Smooth muscle cell (in vitro differentiated cells): ENCODE measurements at regions not wholly inside any gene's neighbourhood (a gene's known extent, or its start where the extent isn't known, plus 50 kb on each side); places are given as distances from the start of the nearest gene placed in this dataset.

ENCODE experiments used
- DNase-seq: peaks from one replicate; lab custom pipeline; 2025; ENCODE audit not compliant: unreplicated experiment; lab: John Stamatoyannopoulos, UW
- H2AFZ ChIP-seq: fragments of 200-600 bp; sonication (generic); 2 replicates; pipeline ENCODE4 v1.6.0; 2016; ENCODE audit warnings: antibody characterized with exemption, low read depth, mild to moderate bottlenecking
- H3F3A ChIP-seq: fragments of 200-600 bp; sonication (generic); 2 replicates; pipeline ENCODE4 v1.6.0; 2017; ENCODE audit warnings: antibody characterized with exemption, low read depth
- H3K27ac ChIP-seq: fragments of 200-600 bp; sonication (generic); 2 replicates; pipeline ENCODE4 v1.5.1; 2016; ENCODE audit warnings: low read depth, mild to moderate bottlenecking
- H3K27me3 ChIP-seq: fragments of 200-600 bp; sonication (generic); 2 replicates; pipeline ENCODE4 v1.6.1; 2016; ENCODE audit warnings: low read depth, mild to moderate bottlenecking
- H3K36me3 ChIP-seq: fragments of 200-600 bp; sonication (generic); 2 replicates; pipeline ENCODE4 v1.5.1; 2016; ENCODE audit warnings: low read depth
- H3K4me1 ChIP-seq: fragments of 200-600 bp; sonication (generic); 2 replicates; pipeline ENCODE4 v1.5.1; 2016; ENCODE audit warnings: low read depth
- H3K4me2 ChIP-seq: fragments of 200-600 bp; sonication (generic); 2 replicates; pipeline ENCODE4 v1.6.0; 2016; ENCODE audit warnings: mild to moderate bottlenecking
- H3K4me3 ChIP-seq: fragments of 200-600 bp; sonication (generic); 2 replicates; pipeline ENCODE4 v1.5.1; 2016; ENCODE audit warnings: mild to moderate bottlenecking
- H3K79me2 ChIP-seq: fragments of 200-600 bp; sonication (generic); 2 replicates; pipeline ENCODE4 v1.6.0; 2016; ENCODE audit warnings: low read depth, mild to moderate bottlenecking
- H3K9ac ChIP-seq: fragments of 200-600 bp; sonication (generic); 2 replicates; pipeline ENCODE4 v1.6.0; 2016; ENCODE audit warnings: low read depth
- H3K9me3 ChIP-seq: fragments of 200-600 bp; sonication (generic); replicated peaks from 2 replicates; pipeline ENCODE4 v1.5.1; 2016; ENCODE audit warnings: low read depth
- H4K20me1 ChIP-seq: fragments of 200-600 bp; sonication (generic); 2 replicates; pipeline ENCODE4 v1.6.0; 2016; ENCODE audit warnings: low read depth
- WGBS: methylation state at CpG from one replicate; pipeline ENCODE4 v1.1.7; 2016; ENCODE audit warnings: low lambda C conversion rate; 5-methylcytosine and 5-hydroxymethylcytosine counted together
- TF ChIP-seq, protein P1 (sequence below): fragments of 200-600 bp; sonication (generic); IDR thresholded peaks from 2 replicates; pipeline ENCODE4 v1.5.1; 2017; ENCODE audit warnings: borderline replicate concordance, mild to moderate bottlenecking, antibody characterized with exemption; ENCODE audit not compliant: insufficient read depth, poor library complexity, severe bottlenecking

- Histone ChIP-seq H2AFZ (no peak overlapping the region), H3K4me2 (no peak overlapping the region), H3K9ac (no peak overlapping the region), H3K4me3 (no peak overlapping the region), H3K27ac (no peak overlapping the region), H3K79me2 (no peaks in the 10 kb centered on the region), H3K9me3 (no peaks in the 10 kb centered on the region), H4K20me1 (no peaks in the 10 kb centered on the region), H3K4me1 (peaks cover 20% of the 10 kb centered on the region), H3F3A (no peaks in the 10 kb centered on the region), H3K27me3 (no peaks in the 10 kb centered on the region), H3K36me3 (no peaks in the 10 kb centered on the region)
- no peak for DNase-seq
- WGBS: 93% methylated on average over 5 of the region's 5 CpGs
- TF ChIP-seq, protein P1, sequence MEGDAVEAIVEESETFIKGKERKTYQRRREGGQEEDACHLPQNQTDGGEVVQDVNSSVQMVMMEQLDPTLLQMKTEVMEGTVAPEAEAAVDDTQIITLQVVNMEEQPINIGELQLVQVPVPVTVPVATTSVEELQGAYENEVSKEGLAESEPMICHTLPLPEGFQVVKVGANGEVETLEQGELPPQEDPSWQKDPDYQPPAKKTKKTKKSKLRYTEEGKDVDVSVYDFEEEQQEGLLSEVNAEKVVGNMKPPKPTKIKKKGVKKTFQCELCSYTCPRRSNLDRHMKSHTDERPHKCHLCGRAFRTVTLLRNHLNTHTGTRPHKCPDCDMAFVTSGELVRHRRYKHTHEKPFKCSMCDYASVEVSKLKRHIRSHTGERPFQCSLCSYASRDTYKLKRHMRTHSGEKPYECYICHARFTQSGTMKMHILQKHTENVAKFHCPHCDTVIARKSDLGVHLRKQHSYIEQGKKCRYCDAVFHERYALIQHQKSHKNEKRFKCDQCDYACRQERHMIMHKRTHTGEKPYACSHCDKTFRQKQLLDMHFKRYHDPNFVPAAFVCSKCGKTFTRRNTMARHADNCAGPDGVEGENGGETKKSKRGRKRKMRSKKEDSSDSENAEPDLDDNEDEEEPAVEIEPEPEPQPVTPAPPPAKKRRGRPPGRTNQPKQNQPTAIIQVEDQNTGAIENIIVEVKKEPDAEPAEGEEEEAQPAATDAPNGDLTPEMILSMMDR: no peak
Measured at GRCh38 chr4:29043411-29043810, 1676.8 kb upstream of the PCDH7 start.

DNA sequence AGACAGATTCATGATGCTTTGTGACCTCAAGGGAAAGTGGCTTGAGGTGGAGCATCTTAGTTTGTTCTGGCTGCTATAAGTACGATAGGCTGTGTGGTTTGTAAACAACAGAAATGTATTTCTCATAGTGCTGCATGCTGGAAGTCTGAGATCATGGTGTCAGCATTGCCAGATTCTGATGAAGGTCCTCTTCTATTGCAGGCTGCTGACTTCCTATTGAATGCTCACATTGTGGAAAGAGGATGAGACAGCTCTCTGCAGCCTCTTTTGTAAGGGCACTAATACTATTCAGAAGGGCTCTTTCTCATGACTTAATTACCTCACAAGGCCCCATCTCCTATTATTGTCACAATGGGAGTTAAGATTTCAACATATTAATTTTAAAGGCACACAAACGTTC lies 1674.0 kb upstream of the PCDH7 start:
- Histone ChIP-seq H3K79me2 (no peaks in the 10 kb centered on the region), H3K9ac (peak overlapping the region; percentile 46), H4K20me1 (no peaks in the 10 kb centered on the region), H3K4me2 (peak overlapping the region; percentile 51), H3K4me3 (no peak overlapping the region), H3F3A (no peaks in the 10 kb centered on the region), H3K27ac (peak overlapping the region; percentile 88), H3K36me3 (no peaks in the 10 kb centered on the region), H2AFZ (peak overlapping the region; percentile 73), H3K9me3 (no peaks in the 10 kb centered on the region), H3K27me3 (no peaks in the 10 kb centered on the region), H3K4me1 (peaks cover 22% of the 10 kb centered on the region)
- 35% methylated on average over 2 of the region's 2 CpGs for WGBS
- DNase-seq: no peak
- TF ChIP-seq, protein P1: no peak

GRCh38 chr4:29046781-29047180 lies 1673.4 kb upstream of the PCDH7 start:
- Histone ChIP-seq H3K9me3 (no peaks in the 10 kb centered on the region), H3K79me2 (no peaks in the 10 kb centered on the region), H3K27ac (peak overlapping the region; percentile 88), H3K4me3 (no peak overlapping the region), H3K27me3 (no peaks in the 10 kb centered on the region), H3K9ac (peak overlapping the region; percentile 46), H4K20me1 (no peaks in the 10 kb centered on the region), H3K4me2 (peak overlapping the region; percentile 51), H3K36me3 (no peaks in the 10 kb centered on the region), H2AFZ (peak overlapping the region; percentile 73), H3F3A (no peaks in the 10 kb centered on the region), H3K4me1 (peaks cover 27% of the 10 kb centered on the region)
- TF ChIP-seq, protein P1: no peak
- WGBS: 12% methylated on average over 2 of the region's 2 CpGs
- DNase-seq: no peak

- no peak for DNase-seq
- TF ChIP-seq, protein P1: no peak
- no peaks in the 10 kb centered on the region for H3K27me3 ChIP-seq
- H3K9ac ChIP-seq: no peak overlapping the region
- no peaks in the 10 kb centered on the region for H3K36me3 ChIP-seq
- no peaks in the 10 kb centered on the region for H3K79me2 ChIP-seq
- no peaks in the 10 kb centered on the region for H3K9me3 ChIP-seq
- no peak overlapping the region for H3K4me3 ChIP-seq
- H3K27ac ChIP-seq: peak overlapping the region; percentile 88
- 97% methylated on average over 28 of the region's 28 CpGs for WGBS
- no peaks in the 10 kb centered on the region for H3F3A ChIP-seq
- no peak overlapping the region for H2AFZ ChIP-seq
- H3K4me2 ChIP-seq: peak overlapping the region; percentile 51
- peaks cover 34% of the 10 kb centered on the region for H3K4me1 ChIP-seq
- H4K20me1 ChIP-seq: no peaks in the 10 kb centered on the region
Measured at GRCh38 chr4:29047341-29048041, 1672.7 kb upstream of the PCDH7 start.
